Esophagus muscularis mucosa (tissue), 4 donors: ENCODE measurements at regions not wholly inside any gene's neighbourhood (a gene's known extent, or its start where the extent isn't known, plus 50 kb on each side); places are given as distances from the start of the nearest gene placed in this dataset.

ENCODE experiments used
- EP300 ChIP-seq: sonication (generic); formaldehyde crosslinking; IDR thresholded peaks from one replicate; pipeline ENCODE4 v1.6.1; 2017; ENCODE audit warnings: antibody characterized with exemption
- POLR2A ChIP-seq: fragments of 450-650 bp; IDR thresholded peaks from one replicate; pipeline ENCODE4 v1.6.1; 2017; ENCODE audit warnings: antibody characterized with exemption, moderate library complexity, mild to moderate bottlenecking, low read depth
- POLR2AphosphoS5 ChIP-seq, 2 donors: sonication (generic); formaldehyde crosslinking; IDR thresholded peaks; one replicate each; pipeline ENCODE4 v1.6.1; 2017; ENCODE audit warnings: antibody characterized with exemption in 2 of 2
- TF ChIP-seq, protein P1 (sequence below), 3 experiments: fragments of 200-600 bp in 2 of 3; fragments of 450-650 bp in 1 of 3; sonication (generic) in 2 of 3; IDR thresholded peaks; one replicate each; pipeline ENCODE4 v1.5.1; 2017 to 2019; ENCODE audit warnings: antibody characterized with exemption in 3 of 3, mild to moderate bottlenecking in 2 of 3, moderate library complexity in 1 of 3

DNA sequence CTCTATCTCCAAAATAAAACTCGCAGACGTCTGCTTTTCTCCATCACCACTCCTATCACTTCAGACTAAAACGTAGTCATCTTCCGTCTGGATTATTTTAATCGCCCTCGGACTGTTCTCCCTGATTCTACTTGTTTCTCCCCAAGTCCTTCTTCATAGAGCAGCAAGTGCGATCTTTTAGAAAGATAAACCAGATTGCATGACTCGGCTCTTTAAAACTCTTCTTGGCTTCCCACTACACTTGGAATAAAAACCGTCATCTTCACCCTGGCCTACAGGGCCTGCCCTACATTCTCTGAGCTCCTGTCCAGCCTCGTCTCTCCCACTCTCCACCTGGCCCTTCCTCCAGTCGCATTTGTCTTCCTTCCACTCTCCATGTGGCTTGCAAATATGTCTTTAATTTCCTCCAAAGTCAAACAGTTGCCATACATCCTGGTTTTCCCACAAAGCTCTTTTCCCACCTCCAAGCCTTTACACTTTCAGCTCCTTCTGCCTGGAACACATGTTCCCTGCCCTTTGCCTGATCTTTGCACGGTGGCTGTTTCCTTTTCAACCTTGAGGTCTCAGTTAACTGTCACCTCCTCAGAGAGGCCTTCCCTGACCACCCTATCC, 70.5 kb upstream of the DHX40 start:
- TF ChIP-seq EP300 (no peak), POLR2A (no peak), POLR2AphosphoS5 (IDR thresholded peaks at IDR 0.05) (no peak)
- TF ChIP-seq, protein P1, sequence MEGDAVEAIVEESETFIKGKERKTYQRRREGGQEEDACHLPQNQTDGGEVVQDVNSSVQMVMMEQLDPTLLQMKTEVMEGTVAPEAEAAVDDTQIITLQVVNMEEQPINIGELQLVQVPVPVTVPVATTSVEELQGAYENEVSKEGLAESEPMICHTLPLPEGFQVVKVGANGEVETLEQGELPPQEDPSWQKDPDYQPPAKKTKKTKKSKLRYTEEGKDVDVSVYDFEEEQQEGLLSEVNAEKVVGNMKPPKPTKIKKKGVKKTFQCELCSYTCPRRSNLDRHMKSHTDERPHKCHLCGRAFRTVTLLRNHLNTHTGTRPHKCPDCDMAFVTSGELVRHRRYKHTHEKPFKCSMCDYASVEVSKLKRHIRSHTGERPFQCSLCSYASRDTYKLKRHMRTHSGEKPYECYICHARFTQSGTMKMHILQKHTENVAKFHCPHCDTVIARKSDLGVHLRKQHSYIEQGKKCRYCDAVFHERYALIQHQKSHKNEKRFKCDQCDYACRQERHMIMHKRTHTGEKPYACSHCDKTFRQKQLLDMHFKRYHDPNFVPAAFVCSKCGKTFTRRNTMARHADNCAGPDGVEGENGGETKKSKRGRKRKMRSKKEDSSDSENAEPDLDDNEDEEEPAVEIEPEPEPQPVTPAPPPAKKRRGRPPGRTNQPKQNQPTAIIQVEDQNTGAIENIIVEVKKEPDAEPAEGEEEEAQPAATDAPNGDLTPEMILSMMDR (IDR thresholded peaks at IDR 0.05), result no peak
